GM19023 (cell line): ENCODE measurements at regions not wholly inside any gene's neighbourhood (a gene's known extent, or its start where the extent isn't known, plus 50 kb on each side); places are given as distances from the start of the nearest gene placed in this dataset.

Experiments
- ATAC-seq: cut with Tn5 transposase; IDR thresholded peaks from one replicate; pipeline ENCODE4 v1.9.1; 2021; ENCODE audit warnings: mild to moderate bottlenecking, moderate library complexity; ENCODE audit not compliant: unreplicated experiment

DNA sequence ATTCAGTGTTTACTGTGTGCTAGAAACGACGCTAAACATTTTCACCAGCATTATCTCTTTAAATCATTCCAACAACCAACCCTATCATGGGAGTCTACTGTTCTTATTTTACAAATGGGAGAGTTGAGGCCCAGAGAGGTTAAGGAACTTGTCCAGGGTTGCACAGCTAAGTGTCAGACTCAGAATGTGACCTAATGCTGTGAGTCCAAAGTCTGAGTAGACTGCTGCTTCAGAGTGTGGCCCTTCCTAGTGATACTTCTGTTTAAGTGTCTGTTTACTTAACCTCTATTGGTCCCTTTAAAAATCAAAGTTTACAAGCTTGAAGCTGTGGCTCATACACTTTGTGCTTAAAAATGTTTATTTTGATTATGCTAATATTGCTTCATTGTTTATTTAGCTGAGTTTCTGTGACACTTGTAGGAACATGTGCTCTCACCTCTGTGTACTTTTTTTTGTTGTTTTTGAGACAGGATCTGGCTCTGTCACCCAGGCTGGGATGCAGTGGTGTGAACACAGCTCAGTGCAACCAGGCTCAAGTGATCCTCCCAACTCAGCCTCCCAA lies 84.4 kb upstream of the SYPL1 start:
- no peak for ATAC-seq

DNA sequence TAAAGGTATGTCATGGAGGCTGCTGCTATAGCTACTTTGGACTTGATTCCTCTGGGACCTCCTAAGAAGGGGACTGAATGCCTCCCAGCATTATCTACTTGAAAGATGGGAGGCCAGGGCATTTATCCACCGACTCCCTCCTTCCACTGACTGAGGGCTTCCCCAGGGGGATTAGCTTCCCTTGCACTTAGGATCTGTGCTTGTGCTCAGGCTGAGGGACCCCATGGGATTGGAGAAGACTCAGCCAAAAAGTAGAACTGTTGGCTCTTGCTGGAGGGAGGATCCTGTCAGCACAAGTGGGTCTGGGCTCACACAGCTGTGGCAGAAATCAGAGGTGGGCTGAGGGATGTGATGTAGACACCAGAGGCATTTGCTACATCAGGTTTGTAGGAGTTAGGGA lies 81.5 kb upstream of the SYPL1 start:
- no peak for ATAC-seq

DNA sequence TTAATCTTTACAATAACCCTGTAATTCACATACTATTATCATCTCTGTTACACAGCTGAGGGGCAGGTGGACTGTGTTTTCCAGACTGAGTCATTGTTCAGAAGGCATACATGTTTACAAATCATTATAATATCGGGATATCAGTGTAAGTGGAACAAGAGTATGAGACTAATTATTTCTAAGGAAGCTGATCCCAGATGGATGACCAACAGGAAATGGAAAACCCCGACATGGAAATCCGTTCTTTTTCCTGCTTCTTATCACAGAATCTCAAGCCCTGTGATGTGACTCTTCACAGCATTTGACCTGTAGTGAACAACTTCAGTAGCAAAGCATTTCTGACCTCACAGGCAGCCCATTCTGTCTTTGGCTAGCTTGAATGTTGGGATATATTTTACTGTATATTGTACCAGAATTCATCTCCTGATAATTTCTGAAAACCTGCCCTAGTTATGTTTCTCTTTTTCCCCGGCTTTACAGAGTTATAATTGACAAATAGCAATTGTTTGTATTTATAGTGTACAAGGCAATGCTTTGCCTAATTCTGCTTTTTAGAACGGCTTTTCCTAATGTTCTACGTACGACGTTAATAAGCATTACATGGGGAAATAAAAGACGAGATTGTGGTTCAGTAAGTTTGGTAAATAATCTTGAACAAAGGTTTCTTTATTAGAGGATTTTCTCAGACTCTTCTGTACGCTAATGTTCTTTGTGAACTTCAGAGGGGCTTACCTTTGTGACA lies 78.6 kb upstream of the SYPL1 start:
- no peak for ATAC-seq

DNA sequence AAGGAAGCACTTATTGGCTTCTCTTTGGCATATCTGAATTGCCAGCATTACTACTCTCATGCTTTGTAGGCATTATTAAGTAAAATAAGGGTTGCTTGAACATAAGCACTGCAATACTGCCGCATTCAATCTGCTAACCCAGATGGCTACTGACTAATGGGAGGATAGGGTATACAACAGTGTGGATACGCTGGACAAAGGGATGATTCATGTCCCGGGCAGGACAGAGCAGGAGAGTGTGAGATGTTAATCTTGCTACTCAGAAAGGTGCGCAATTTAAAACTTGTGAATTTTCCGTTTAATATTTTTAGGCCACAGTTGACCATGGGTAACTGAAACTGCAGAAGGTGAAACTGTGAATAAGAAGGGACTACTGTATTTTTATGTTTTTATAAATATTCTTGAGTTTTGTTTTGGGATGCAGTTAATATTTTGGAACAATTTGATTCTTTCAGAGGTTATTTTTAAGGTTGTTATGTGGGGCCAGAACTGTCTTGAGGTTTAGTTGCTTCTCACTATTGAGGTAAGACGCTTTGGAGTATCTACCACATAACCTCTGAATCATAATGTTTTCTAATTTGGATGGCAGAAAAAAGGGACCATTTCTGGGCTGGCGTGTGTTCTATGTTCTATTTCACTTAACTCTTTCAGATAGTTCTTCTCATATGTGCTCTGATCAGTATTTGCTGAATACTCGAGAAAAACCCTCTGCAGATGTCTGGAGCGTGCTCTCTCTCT lies 75.7 kb upstream of the SYPL1 start:
- ATAC-seq: no peak

DNA sequence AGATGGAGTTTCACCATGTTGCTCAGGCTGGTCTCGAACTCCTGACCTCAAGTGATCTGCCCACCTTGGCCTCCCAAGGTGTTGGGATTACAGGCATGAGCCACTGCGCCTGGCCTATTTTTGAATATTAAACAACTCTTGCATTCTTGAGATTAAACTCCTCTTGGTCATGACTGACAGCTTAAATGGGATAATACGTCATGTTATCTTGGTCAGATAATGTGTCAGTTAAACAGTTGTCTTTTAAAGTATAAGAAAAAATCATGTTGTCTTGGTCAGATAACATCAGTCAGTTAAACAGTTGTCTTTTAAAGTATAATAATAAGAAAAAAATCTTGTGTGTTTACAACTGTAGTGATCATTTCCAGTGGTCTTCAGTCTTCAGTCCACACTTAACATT lies 73.6 kb upstream of the SYPL1 start:
- no peak for ATAC-seq

DNA sequence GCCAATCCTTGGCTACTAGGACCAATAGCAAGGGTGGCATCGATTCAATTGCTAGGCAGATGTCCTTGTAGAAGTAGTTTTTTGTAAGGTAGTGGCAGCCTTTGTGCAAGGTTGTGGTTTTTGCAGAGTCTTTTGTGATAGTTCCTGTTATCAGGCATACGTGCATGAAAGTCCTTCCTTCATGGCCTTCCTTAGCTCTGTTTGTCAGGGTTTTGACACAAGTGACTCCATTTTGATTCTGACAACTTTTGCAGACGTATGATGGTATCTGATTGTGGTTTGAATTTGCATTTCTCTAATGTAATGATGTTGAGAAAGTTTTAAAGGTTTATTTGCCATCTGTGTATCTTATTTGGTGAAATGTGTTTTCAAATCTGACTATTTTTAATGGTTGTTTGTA lies 71.8 kb upstream of the SYPL1 start:
- no peak for ATAC-seq

DNA sequence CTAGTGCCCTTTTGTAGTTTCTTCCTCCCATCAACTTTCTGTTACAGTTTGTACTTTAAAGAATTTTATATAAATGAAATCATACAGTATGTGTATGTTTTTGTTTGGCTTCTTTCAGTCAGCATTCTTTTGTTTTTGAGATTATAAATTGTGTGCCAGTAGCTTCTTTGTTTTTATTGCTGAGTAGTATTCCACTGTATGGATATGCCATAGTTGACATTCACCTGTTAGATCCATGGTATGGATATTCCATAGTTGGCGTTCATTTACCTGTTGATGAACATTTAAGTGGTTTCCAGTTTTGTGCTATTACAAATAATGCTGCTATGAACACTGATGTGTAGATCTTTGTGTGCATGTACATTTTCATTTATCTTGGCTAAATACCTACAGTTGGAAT lies 70.8 kb upstream of the SYPL1 start:
- no peak for ATAC-seq

DNA sequence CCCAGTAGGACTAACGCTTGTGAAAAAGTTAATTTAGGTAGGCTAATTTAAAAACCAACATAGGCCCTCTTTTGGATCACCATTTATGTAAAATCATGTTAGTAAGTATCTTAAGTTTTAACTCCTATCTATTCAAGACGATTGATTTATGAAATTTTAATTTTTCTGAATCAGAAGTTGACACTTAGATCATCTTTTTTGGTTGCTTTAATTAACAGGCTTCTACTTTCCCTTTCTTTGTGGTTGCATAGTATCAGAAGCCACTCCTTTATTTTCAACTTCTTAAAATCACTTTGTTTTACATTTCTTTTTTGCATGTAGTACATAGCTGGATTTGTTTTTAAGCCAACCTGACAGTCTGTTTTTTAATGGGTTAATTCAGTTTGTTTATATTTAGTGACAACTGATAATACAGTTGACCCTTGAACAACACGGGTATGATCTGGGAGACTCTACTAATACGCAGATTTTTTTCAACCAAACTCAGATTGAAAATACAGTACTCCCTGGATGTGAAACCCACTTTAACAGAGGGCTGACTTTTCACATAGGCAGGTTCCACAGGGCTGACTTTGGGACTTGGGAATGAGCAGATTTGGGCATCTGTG lies 69.7 kb upstream of the SYPL1 start:
- ATAC-seq: no peak

DNA sequence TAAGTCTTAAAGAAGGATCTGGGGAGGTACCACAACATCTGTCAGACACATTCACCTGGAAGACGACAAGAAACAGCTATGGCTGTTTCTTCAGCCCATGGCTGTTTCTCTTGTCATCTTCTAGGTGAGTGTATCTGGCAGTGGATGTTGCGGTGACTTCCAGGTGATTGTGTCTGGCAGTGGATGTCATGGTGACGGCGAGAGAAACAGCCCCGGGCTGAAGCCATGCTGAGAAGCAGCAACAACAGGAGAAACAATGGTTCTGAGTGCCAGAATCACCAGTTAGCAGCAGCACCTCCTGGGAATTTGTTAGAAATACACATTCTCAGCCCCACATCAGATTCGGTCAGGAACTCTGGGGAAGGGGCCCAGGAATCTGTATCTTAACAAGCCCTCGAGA lies 68.6 kb upstream of the SYPL1 start:
- ATAC-seq: no peak

DNA sequence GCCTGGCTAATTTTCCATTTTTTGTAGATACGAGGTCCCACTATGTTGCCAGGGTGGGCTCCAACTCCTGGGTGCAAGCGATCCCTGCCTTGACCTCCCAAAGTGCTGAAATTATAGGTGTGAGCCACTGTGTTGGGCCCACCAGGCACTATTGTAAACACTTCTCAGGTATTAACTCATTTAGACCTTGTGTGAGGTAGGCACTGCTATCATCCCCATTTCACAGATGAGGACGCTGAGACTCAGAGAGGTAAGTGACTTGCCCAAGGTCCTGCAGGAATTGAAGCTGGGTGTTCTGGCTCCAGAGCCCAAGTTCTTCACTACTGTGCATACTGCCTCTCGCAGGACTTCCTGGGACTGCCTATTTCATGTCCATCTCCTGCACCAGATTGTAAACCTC lies 67.1 kb upstream of the SYPL1 start:
- ATAC-seq: no peak

DNA sequence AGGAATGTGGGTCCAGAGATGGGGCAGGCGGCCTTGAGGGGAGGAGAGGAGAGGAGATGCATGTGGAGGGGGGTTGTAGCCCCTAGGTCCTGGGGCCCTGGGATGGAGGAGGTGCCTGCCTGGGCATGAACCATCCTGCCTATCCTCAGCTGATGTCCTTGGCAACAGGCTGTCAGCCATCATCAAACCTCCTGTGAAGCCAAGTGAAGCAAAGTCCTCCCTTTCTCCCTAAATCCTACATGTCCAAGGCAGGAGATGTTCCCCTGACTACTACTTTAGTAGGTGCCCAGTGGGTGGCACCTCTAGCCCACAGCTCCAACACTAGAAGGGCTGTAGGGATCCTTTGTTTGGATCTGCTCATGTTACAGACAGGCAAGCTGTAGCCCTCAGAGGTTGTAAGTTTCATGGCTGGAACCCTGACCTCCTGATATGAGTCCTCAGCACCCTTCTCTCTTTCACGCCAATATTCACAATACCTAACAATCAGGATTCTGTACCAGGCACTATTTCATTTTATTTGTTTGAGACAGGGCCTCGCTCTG lies 66.6 kb upstream of the SYPL1 start:
- ATAC-seq: no peak

DNA sequence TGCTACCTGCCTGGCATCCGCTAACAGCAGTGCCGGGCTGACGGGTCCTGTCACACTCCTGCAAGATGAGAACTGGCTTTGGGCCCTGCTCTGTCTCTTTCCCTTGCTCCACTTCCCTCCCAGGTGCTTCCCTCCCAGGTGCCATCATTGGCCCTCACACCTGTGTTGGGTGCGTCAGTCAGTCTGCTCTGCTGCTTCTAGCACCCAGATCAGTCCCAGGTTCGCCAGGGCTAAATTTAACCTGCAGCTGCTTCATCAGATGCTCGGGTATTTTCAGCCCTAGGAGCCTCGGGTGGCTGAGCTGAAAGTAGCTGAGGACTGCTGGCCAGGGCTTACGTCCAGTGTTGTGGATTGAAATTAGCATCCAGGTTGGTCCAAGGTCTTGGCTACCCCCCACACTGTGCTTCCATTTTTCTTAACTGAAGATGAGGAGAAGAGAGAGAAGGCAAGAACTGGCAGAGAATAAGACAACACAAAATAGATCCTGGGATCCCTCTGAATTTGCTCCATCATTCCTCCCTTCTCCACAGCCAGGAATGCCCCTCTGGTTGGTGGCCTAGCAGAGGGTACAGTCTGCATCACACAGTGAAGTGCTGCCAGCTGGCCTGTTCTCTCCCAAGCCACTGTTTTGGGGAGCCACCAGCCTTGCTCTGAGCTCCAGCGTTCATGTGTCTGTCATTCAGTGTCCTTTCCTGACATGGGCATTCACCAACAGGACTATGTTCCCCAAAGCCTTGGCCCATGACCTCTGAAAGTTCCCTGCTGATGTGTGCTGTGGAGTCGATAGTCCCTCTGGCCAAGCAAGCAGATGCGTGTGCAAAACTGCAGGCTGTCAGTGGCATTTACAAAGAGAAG lies 65.9 kb upstream of the SYPL1 start:
- no peak for ATAC-seq

DNA sequence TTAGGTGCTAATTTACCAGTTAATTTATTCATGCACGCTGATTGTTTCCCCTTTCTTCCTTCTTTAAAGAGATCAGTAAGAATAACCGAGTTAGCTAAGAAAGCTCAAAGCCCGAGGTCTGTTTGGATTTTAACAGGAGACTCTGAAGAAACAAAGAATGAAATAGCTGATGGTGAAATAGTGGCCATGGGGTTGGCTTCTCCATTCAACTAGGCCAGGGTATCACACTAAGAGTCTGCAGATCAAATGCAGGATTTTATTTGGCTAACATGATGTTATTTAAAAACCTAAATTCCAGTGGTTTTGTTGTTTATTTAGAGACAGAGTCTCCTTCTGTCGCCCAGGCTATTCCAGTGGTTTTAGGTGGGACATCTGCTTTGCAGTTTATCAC lies 65.2 kb upstream of the SYPL1 start:
- ATAC-seq: no peak

DNA sequence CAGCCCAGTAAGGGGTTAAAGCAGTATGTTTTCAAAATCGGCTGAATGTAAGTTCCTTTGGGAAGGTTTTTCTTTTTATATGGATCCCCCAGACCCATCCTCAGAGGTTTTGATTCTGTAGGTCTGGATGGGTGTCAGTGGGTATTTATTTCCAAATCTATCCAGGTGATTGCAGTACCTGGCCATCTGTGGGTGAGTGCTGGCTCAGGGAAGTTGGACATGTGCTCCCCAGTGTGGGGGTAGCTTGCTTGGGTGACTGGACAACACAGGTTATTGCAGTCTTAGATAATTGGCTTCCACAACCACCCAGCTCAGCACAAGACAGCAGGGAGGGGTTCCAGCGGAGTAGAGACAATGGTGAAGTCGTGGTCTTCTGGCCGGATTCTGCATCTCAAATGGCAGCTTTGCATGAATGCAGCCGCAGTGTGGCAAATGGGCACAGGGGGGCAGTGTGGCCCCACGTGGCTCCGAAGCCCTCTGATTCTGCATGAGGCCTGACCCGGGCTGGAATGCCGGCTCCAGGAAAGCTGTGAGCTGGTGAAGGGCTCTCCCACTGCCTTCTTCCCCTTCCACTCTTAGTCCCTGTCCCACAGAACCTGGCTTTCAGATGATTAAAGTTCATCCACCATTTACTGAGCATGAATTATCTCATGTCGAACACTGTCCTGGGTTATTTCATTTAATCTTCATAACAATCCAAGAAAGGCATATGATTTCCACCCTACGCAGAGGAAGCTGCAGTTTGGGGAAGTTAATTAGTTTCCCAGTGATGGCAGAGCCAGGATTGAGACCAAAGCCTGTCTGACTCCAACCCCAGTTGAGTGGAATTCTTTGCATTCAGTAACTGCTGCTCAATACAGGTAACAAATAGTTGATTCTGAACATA lies 64.5 kb upstream of the SYPL1 start:
- ATAC-seq: peak; percentile 54

DNA sequence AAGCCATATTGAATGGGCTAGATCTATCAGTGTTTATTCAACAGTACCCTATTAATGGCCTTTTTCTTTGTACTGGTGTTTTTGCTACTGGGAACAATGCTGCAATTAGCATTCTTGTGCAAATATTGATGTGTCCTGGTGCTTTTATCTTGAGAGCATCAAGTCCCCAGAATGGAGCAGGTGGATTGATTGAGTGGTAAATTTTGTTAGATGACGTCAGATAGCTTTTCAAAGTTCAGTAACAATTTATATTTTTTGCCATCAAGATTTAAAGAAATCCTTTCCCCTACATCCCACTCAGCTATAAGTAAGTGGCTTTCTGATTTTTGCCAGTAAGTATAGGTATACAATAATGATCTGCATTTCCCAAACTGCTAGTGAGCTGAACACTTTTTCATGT lies 63.4 kb upstream of the SYPL1 start:
- ATAC-seq: no peak

DNA sequence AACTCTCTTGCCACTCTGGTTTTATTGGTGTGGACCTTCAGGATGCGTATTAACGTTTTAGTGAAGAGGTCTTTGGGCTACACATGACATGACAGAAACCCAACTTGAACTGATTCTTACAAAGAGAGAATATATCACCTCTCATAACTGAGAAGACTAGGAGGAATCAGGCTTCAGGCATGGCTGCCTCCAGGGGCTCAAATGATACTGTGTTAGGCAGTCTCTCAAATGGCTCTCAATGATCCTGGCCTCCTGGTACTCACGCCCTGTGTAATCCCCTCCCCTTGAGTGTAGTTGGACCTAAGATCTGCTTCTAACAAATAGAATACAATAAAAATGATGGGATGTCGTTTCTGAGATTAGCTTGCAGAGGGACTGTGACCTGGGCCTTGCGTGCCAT lies 58.5 kb upstream of the SYPL1 start:
- ATAC-seq: no peak

DNA sequence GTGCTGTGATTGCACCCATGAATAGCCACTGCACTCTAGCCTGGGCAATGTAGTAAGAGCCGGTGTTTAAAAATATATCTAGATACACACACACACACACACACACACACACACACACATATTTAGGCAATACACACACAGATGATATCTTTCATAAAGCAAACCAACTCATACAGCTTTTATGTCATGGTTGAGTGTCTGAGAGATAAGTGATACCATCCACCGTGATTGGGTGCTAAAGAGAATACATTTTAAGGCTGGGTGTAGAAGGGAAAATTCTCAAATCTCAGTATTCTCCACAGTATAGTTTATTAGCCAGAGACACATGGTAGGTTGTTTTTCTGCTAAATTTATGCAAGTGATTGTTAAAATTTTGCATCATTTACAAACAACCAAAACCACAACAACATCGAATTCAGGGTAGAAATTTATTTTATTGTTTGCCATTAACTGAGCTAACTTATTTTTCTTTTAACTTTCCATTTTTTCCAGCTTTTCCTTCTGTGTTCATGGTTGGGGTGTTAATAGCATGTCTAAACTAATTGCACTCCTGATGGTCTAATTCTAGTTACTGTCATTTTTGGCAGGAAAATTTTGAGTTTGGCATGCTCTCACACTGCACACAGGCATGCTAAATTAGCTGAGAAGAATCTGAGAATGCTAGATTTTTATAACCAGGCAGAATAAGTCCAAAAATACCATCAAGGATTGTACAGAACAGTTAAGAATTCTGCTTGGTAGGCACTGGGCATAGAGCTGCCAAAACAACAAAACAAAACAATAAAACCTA lies 57.9 kb upstream of the SYPL1 start:
- no peak for ATAC-seq

DNA sequence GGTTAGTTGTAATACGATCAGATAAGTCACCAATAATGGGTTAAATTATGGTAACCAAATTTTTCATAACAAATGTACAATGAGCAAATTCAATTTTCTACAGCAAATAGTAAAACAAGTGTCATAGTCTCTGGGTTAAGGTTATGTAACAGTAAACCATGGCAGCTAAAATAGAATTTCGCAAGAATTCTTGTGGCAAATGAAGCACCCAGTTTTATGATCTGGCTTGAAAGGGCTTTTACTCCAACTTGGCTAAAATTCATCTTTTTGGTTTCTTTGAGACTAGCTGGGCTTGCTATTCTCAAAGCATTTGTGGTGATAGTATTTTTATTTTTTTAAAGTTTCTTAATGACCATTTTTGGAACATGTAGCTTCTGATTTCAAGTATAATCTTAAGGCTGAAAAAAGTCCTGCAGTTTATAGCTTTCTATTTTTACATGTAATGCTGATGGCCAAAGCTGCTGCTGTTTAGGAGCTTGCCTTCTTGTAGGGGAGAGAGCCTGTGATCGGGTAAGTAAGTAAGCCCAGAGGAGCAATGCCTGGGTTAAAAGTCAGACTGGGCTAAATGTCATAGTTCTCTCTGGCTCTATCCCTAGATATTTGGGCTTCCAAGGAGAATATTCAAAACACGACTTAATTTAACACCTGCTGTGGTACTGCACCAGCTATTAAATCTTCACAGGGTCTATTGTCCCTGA lies 55.5 kb upstream of the SYPL1 start:
- no peak for ATAC-seq
